ENCODE measurements at regions not wholly inside any gene's neighbourhood (a gene's known extent, or its start where the extent isn't known, plus 50 kb on each side); places are given as distances from the start of the nearest gene placed in this dataset.

GRCh38 chrX:81890521-81890920 is 688.6 kb downstream of the SH3BGRL start:
- no peak for TF ChIP-seq CTCF (IDR thresholded peaks at IDR 0.05)
- TF ChIP-seq EZH2 (IDR thresholded peaks at IDR 0.05) = no peak

All from neural progenitor cell (in vitro differentiated cells).